Hematopoietic multipotent progenitor cell treated with erythropoietin and hydrocortisone succinate and interleukin-3 and kit ligand, for 15 days (in vitro differentiated cells): ENCODE measurements at regions not wholly inside any gene's neighbourhood (a gene's known extent, or its start where the extent isn't known, plus 50 kb on each side); places are given as distances from the start of the nearest gene placed in this dataset.
"Not testable (repeated sequence)": the region's sequence is repeated elsewhere in the genome, so short reads cannot be mapped to it uniquely, and the experiment has no call there.

Source experiments
- DNase-seq: peaks from one replicate; pipeline ENCODE4 v3.0.0-alpha.2; 2015; ENCODE audit warnings: low spot score

DNA sequence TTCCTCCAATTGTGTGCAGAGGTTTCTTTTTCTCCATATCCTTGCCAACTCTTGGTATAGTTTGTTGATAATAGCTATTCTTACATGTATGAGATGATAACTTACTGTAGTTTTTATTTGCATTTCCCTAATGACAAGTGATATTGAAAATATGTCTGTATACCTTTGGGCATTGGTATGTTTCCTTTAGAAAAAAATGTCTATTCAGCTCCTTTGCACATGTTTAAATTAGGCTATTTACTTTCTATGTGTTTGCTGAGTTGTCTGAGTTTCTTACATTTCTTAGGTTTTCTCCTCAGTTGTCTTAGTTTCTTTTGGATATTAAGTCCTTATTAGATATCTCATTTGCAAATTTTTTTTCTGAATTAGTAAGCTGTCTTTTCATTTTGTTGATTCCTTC lies 487.3 kb upstream of the EPHA5 start:
- no peak for DNase-seq

DNA sequence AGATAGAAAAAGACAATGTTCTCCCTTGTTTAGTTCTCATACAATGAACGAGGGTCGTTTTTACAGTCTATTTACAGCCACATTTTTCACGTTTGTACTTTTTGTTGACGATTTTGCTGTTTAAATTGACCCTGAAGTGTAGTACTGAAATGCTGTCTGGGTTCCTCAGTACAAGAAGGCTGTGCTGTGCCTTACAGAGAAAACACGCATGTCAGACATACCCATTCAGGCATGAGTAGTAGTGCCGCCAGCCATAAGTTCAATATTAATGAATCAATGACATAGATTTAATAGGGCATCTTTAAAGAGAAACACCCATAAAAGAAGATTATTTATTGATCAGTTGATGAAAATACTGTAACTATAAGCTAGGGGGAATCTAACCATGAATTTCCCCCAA lies 459.8 kb upstream of the EPHA5 start:
- DNase-seq: no peak

DNA sequence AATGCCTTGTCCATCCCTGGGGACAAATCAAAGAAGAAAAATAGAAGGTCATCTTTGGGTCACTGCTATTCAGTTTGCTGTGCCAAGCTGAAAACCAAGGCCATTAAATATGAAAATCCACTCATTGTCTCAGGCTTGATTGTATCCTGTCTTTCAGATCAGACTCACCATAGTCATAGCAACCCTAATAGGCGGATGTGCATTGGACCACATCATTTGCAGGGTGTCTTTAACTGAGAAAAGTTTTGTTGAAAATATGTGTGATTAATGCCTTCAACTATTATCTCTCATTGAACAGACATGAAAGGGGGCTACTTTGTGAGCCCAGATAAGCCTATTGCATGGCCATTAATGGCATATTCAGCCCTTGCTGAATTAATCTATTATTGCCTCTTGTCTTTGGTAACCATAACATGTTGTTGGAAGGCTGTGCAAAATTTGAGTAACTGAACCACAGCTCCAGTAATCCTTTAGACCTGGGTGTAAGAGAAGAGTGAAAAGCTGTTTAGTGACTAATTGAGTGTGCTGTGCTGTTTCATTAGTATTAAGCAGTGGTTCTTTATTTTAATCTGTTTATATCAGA lies 453.6 kb upstream of the EPHA5 start:
- DNase-seq: no peak

DNA sequence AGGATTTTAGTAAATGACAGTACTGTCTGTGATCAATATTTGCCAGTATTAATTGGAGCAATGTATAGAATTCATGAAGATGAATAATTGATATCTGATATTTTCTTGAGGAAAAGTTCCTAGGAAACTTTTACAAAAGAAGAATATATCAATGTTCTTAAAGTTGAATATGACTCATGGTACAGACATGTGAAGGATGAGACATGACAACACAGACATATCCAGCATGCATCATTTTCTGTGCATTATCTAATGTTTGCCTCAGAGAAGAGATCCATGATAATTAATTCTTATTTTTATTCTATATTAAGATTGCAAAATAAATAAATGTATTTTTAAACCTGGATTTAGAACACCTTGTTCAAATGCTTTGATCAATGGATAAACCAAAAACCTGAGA lies 452.9 kb upstream of the EPHA5 start:
- no peak for DNase-seq

DNA sequence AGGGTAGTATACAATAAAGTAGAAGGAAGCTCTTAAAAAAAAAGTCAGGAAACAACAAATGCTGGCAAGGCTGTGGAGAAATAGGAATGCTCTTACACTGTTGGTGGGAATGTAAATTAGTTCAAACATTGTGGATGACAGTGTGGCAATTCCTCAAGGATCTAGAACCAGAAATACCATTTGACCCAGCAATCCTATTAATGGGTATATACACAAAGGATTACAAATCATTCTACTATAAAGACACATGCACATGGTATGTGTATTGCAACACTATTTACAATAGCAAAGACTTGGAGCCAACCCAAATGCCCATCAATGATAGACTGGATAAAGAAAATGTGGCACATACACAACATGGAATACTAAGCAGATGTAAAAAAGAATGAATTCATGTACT lies 444.9 kb upstream of the EPHA5 start:
- DNase-seq: not testable (repeated sequence)

DNA sequence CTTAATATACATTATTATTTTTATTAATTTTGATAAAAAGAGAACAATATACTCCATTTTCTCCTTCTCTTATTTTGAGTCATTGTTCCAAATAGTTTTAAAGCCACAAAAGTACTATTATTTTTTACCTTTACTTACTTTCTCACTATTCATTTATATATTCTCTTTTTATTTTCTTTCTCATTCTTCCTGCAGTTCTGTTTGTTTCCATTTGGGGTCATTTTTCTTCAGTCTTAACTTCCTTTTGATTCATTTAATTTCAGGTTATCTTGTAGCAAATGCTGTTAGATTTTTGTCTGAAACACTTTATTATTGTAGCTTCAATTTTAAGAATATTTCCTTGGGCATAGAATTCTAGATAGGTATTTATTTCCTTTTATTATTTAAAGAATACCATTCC lies 438.6 kb upstream of the EPHA5 start:
- DNase-seq: no peak

DNA sequence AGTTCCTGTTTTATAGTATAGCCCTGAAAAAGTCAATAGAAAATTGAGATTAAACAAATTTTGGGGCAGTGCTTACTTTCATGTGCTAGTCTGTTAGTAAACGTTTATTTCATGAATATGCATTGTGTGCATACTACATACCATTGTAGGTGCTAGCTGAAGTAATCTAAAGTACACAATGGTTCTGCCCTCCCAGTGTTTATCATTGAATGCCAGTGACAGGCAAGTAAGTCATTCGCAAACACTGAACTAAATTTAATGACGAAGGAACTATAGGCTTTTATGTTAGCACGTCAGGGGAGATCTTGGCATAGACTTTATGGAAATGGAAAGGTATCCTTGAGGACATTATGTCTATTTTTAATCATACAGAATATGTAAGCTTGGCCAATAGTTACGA lies 426.9 kb upstream of the EPHA5 start:
- no peak for DNase-seq

DNA sequence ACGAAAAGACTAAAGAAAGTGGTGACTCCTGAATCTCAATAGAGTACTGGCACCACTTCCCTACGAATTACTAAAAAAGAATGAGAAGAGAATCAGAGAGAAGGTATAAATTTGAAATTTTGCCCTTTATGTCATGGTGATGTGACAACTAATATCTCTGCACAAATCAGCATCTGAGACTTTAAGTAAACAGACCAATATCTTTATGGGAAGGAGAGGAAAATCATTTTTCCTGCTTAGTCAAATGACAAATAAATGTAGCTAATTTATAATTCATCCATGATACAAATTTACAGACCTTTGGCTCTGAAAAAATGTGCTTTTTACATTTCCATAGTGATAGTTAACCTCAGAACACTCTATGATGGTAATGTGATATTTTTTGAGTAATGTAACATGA lies 424.8 kb upstream of the EPHA5 start:
- DNase-seq: no peak

DNA sequence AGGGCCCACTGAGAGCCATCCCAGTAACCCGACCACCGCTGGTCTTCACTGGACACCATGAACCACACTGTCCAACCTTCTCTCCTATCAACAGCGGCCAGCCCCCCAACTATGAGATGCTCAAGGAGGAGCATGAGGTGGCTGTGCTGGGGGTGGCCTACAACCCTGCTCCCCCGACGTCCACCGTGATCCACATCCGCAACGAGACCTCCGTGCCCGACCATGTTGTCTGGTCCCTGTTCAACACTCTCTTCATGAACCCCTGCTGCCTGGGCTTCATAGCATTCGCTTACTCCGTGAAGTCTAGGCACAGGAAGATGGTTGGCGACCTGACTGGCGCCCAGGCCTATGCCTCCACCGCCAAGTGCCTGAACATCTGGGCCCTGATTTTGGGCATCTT lies 423.8 kb upstream of the EPHA5 start:
- DNase-seq: no peak

DNA sequence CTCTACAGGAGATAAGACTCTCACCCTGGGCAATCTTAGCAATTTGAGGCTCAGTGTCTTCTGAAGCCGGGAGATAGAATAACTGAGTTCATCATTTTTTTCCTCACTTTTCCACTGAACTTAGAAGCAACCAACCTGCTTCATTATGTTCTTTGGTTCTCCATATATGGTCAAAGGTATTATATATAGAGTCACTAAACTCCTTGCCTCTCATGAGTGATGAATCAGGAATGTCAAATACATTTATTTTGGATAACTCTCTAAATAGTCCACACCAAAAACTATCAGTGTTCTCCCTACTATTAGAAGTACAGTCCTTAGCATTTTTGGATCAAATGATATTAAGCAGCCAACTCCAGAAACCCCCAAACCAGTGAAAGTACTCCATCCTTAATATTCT lies 421.5 kb upstream of the EPHA5 start:
- no peak for DNase-seq

DNA sequence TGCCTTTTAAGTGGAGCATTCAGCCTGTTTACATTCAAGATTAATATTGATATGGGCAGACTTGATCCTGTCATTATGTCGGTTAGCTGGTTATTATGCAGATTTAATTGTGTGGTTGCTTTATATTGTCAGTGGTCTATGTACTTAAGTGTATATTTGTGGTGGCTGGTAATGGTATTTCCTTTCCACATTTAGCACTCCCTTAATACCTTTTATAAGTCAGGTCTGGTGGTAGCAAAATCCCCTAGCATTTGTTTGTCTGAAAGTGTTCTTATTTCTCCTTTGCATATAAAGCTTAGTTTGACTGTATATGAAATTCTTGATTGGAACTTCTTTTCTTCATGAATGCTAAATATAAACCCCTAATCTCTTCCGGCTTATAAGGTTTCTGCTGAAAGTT lies 403.7 kb upstream of the EPHA5 start:
- DNase-seq: no peak

DNA sequence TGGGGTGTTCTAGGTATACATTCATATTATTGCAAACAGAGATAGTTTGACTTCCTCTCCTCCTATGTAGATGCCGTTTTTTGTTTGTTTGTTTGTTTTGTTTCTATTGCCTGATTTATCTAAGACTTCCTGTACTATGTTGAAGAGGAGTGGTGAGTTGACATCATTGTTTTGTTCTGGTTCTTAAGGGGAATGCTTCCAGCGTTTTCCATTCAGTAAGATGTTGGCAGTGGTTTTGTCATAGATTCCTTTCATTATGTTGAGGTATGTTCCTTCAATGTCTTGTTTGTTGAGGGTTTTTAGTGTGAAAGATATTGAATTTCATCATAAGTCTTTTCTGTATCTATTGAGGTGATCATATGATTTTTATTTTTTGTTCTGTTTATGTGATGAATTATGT lies 401.6 kb upstream of the EPHA5 start:
- no peak for DNase-seq

DNA sequence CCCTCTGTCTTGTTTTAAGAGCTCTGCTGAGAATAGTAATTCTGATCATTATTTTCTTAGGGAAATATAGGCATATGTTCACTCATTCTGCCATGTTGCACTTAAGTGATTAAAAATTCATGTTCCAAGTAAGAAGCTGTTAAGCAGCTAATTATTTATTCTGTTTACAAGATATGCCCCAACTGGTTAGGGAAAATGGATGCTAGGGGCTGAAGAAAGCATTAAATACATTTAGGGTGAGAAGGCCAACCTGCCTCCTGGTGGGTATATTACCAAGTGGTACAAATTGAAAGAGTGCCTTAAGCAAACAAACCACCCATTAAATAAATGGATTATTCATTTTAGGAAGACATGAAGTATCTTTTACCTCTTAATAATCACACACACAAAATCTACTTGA lies 392.6 kb upstream of the EPHA5 start:
- DNase-seq: no peak

DNA sequence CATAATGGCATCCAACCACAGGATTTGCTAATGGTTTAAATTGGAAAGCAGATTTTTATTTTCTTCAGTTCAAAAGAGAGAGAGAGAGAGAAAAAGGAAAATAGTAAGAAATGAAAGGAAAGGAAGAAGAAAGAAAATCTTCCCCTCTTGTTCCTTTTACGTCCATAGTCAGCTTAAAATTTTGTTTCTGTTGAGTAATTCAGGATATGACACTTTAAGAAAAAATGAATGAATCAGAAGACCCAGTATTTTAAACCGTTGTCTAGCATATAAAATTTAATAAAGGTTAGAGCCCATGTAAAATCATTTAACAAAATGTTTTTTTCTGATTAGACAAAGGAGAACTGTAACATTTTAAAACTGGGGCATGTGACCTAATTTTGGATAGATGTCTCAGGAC lies 391.8 kb upstream of the EPHA5 start:
- DNase-seq: no peak

DNA sequence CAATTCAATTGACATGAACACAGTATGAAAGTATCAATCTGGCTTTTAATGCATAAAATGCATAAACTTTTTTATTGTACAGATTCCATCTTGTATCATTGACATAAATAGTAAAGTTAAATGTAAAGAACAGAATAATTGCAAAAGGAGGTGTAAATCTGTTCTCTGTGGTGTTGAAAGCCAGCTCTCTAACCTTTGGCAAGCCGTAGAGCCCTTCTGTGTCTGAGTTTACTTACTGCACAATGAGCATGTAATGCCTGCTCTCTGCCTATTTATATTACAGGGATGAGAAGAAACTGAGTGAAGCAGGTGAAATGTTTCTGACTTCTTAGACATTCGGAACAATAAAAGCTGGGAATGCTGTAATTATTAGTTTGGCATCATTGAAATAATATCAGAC lies 389.3 kb upstream of the EPHA5 start:
- no peak for DNase-seq

DNA sequence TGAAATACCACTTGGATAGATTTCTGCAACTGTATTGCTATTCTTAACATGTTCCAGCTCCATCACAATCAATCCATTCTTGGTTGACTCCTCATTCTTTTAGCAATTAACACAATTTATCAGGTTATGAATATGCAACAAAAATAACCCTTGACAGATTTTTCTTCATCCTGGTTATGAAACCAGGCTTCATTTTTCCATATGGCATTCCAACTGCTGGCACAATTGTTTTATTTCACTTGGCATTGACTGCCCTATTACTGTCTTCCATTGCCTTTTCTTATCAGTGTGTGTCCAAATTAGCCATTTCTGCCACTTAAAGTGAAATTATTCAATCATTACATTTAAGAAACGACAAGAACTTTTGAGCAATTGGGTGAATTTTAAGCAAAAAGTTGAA lies 388.8 kb upstream of the EPHA5 start:
- DNase-seq: no peak

DNA sequence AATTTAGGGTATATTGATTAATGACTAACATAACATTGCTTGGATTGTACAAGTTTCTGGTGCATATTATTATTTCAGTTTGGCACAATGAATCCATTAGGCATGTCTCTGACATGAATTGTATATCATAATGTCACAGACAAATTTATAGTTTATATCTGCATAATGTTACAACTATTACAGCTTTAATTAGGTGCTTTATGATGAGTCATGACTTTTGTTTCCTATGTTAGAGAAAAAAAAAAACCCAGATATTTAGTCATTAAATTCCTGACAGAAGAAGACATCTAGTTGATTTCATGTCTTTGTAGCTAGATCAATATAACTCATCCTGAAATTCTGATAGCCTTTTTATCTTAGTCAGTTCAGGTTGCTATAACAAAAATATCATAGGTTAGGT lies 385.7 kb upstream of the EPHA5 start:
- no peak for DNase-seq

DNA sequence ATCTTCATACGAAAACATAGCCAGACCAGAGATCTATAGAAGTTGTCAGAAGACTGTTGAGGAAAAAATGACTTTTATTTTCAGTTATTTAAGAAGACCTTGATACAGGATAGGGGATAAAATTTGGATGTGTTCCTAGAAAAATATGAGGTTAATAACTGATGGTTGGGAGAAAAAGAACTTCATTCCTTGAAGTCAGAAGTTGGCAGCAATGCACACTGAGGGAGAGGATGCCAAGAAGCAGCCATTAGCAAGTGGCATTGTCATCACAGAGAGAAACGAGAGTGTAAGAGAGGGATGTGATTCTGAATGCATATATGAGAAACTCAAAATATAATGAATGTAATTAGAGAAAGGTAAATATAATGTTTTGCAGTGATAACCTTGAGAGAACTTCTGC lies 382.1 kb upstream of the EPHA5 start:
- no peak for DNase-seq

DNA sequence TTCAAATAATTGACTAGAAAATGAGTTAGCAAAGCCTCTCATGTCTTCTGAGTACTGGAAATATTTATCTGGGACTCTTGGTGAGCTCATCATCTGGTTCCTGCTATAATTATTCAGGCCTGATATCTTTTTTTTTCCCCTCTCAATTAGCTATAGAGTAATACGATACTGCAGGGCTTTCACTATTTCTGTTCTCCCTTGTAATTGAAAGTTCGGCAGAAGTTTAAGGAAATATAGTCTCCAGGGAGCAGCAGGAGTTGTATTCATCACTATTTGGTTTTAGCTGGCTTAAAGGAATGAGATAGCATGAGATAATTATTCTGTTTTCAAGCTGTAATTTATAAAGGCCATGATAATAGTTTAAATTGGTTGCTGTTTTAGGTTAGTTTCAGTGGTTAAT lies 378.6 kb upstream of the EPHA5 start:
- DNase-seq: no peak

DNA sequence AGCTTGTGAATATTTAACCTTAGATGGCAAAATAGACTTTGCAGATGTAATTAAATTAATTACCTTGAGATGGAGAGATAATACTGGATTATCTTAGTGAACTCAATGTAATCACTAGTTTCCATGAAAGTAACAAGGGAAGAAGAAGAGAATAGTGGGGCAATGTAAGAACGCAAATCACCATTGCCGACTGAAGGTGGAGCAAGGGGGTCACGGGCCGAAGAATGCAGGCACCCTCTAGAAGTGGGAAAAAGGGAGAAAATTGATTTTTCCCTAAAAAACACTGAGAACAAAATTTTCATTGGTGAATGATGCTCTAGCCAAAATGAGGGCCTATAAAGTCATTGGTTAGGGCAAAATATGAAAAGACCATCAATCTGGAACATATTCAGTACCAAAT lies 375.6 kb upstream of the EPHA5 start:
- DNase-seq: no peak

DNA sequence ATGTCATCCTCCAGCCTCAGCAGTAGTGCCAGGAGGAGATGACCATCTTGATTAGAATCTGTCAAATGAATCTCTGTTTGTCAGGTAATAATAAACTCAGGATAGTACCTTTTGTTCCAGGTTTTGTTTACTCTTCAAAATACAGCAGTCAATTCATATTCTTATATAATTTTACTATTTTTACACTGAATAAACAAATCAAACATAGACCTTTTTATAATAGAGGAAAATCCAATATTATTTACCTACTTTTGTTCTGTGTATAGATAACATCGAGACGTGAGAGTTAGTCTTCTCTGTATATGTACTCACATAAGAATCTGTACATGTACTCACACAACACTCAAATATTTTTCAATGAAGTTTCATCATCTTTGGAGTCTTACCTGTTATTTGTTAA lies 365.4 kb upstream of the EPHA5 start:
- DNase-seq: no peak

DNA sequence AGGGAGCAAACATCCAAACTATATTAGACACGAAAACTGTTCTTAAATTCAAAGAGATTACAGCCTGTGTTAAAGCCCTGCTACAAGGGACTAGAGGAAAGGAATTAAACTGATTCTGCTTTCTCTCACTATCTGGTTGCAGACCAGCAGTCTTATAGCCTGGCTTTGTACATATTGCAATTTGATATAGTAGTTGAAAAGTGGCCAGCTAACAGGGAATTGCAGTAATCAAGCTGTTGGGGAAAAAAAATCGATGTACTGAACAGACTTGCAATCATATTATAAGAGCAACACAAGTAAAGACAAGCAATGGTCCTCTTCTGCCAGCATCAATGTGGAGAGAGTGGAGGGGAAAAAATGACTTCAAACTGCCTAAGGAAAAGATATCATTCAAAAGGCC lies 364.4 kb upstream of the EPHA5 start:
- DNase-seq: no peak

DNA sequence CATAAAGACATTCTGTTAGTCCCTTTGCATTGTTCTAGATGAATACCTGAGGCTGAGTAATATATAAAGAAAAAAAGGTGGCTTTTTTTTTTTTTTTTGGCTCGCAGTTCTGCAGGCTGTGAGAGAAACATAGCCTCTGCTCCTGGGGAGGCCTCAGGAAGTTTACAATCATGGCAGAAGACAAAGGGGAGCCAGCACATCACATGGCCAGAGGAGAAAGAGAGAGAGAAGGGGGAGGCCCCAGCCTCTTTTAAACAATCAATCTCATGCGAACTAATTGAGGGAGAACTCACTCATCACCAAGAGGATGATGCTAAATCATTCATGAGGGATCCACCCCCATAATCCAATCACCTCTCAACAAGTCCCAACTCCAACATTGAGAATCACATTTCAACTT lies 364.0 kb upstream of the EPHA5 start:
- DNase-seq: no peak

DNA sequence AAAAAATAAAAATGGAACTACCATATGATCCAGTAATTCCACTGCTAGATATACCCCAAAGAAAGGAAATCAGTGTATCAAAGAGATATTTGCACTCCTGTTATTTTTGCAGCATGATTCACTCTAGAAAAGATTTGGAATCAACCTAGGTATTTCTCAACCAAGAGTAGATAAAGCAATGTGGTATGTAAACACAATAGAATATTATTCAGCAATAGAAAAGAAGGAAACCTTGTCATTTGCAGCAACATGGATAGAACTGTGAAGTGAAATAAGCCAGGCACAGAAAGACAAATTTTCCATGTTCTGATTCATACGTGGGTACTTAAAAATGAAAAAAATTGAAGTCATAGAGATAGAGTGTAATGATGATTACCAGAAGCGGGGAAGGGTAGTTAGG lies 362.3 kb upstream of the EPHA5 start:
- no peak for DNase-seq

DNA sequence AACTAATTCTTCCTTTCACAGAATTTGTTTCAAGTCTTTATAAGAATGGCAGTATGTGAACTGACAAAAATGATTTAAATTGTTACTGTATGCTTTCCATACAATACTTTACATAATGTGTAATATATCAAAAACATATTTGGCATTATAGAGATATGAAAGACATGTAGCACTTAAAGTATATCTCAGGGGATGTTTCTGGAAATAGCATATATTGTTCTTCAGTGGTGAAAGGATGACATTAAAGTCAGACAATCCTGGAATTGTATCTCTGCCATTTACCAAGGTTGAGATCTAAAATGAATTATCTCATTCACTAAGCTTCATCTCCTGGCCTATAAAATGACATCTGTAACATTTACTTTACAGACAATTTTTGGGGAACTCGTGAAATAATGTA lies 358.4 kb upstream of the EPHA5 start:
- DNase-seq: no peak
